Fibroblast of the aortic adventitia (primary cell): ENCODE measurements at regions not wholly inside any gene's neighbourhood (a gene's known extent, or its start where the extent isn't known, plus 50 kb on each side); places are given as distances from the start of the nearest gene placed in this dataset.

Experiments used
- DNase-seq: peaks from one replicate; pipeline ENCODE4 v3.0.0-alpha.2; 2010; ENCODE audit warnings: low read depth
- H3K4me3 ChIP-seq: 2 replicates; pipeline ENCODE4 v1.5.1; 2011; ENCODE audit warnings: low read depth, mild to moderate bottlenecking, control low read depth, low read length, moderate library complexity
- CTCF ChIP-seq: IDR thresholded peaks from 2 replicates; pipeline ENCODE4 v1.5.1; 2011; ENCODE audit warnings: mild to moderate bottlenecking, low read length, control low read depth, inconsistent platforms; ENCODE audit not compliant: insufficient read depth

GRCh38 chr1:239723776-239724367 is 337.5 kb downstream of the CHRM3 start:
- TF ChIP-seq CTCF = no peak
- no peak for DNase-seq
- H3K4me3 ChIP-seq = no peak overlapping the region

GRCh38 chr1:239725371-239725770 is 339.0 kb downstream of the CHRM3 start:
- TF ChIP-seq CTCF = no peak
- no peak for DNase-seq

GRCh38 chr1:239725933-239726332 is 339.6 kb downstream of the CHRM3 start:
- no peak for TF ChIP-seq CTCF
- no peak for DNase-seq

More at GRCh38 chr1:239725371-239725770, 339.0 kb downstream of the CHRM3 start:
- no peak overlapping the region for H3K4me3 ChIP-seq

GRCh38 chr1:239730378-239730777 is 344.0 kb downstream of the CHRM3 start:
- H3K4me3 ChIP-seq = no peak overlapping the region
- no peak for DNase-seq
- TF ChIP-seq CTCF = no peak

More at GRCh38 chr1:239725933-239726332, 339.6 kb downstream of the CHRM3 start:
- H3K4me3 ChIP-seq = no peak overlapping the region

- no peak for DNase-seq
- no peak for TF ChIP-seq CTCF
- H3K4me3 ChIP-seq = no peak overlapping the region
These were observed 344.8 kb downstream of the CHRM3 start for GRCh38 chr1:239731082-239731748.

- no peak for DNase-seq
- no peak for TF ChIP-seq CTCF
- no peak overlapping the region for H3K4me3 ChIP-seq
These were observed 346.4 kb downstream of the CHRM3 start for GRCh38 chr1:239732770-239733169.
